HAP-1 (cell line): ENCODE measurements at regions not wholly inside any gene's neighbourhood (a gene's known extent, or its start where the extent isn't known, plus 50 kb on each side); places are given as distances from the start of the nearest gene placed in this dataset.

Source experiments
- DNase-seq, 2 experiments: peaks; one replicate each; pipeline ENCODE4 v3.0.0-alpha.2; 2016 to 2020; ENCODE audit warnings: low spot score in 2 of 2
- H3K27me3 ChIP-seq: fragments of 250-450 bp; sonication (Bioruptor Pico); 2 replicates; pipeline ENCODE4 v1.5.1; 2020; ENCODE audit warnings: low read depth, mild to moderate bottlenecking, moderate library complexity
- H3K36me3 ChIP-seq: fragments of 250-450 bp; sonication (Bioruptor Pico); replicated peaks from 2 replicates; pipeline ENCODE4 v1.5.1; 2020; ENCODE audit warnings: mild to moderate bottlenecking
- H3K4me1 ChIP-seq: fragments of 250-450 bp; sonication (Bioruptor Pico); 2 replicates; pipeline ENCODE4 v1.5.1; 2020; ENCODE audit warnings: mild to moderate bottlenecking
- H3K4me3 ChIP-seq: fragments of 250-450 bp; sonication (Bioruptor Pico); 2 replicates; pipeline ENCODE4 v1.5.1; 2020; ENCODE audit warnings: mild to moderate bottlenecking, moderate library complexity
- H3K9me3 ChIP-seq: fragments of 250-450 bp; sonication (Bioruptor Pico); 2 replicates; pipeline ENCODE4 v1.5.1; 2020; ENCODE audit warnings: mild to moderate bottlenecking, moderate library complexity
- in situ Hi-C: fragments of 300-500 bp; cut with MboI; formaldehyde crosslinking; loops from 3 replicates; pipeline ENCODE4 v1.14.3; 2020; ENCODE audit warnings: low sequenced_read_pairs, inconsistent platforms, mixed read lengths

DNA sequence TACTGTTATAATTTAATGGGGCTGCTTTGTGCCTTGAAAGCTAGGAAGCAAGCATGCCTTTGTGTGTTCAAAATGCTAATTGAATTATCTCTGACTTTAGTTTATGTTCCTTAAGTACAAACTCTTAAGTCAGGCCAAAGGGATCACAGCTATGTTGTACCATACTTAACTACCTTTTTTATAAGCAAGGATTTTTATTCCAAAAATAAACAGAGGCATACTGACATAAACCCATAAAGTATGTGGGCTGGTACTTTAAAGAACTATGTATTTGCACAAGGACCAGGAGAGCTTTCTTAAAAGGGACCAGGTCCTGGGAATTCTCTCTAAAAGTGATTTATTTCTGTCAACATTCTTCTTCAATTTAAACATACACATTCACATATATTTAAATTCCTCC lies 57.8 kb upstream of the HCCS start:
- no peak for DNase-seq
- in situ Hi-C loops = no loop called here
- no peaks in the 10 kb centered on the region for H3K27me3 ChIP-seq
- no peaks in the 10 kb centered on the region for H3K9me3 ChIP-seq
- H3K36me3 ChIP-seq = no peaks in the 10 kb centered on the region
- peaks cover 10% of the 10 kb centered on the region for H3K4me1 ChIP-seq
- no peak overlapping the region for H3K4me3 ChIP-seq

DNA sequence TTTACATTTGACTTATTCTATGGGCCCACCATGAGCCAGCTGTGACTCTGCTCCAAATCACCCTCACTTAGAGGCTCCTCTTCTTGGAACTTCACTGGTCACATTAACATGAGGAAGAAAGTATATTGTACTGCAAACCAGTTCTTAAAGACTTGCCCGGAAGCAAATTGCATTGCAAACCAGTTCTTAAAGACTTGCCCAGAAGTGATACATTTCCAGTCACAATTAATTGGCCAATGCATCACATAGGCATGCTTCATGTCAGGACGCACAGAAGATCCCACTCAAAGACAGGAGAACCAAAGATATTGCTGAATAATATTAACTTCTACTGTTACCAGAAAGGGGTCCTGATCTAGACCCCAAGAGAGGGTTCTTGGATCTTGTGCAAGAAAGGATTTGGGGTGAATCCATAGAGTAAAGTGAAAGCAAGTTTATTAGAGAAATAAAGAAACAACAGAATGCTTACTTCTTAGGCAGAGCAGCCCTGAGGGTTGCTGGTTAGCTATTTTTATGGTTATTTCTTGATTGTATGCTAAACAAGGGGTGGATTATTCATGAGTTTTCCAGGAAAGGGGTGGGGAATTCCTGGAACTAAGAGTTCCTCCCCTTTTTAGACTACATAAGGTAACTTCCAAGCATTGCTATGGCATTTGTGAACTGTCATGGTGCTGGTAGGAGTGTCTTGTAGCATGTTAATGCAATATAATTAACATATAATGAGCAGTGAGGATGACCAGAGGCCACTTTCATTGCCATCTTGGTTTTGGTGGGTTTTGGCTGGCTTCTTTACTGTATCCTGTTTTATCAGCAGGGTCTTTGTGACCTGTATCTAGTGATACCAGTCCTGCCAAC lies 54.6 kb upstream of the HCCS start:
- Histone ChIP-seq H3K9me3 (no peaks in the 10 kb centered on the region), H3K4me3 (no peak overlapping the region), H3K36me3 (no peaks in the 10 kb centered on the region), H3K4me1 (peaks cover 10% of the 10 kb centered on the region), H3K27me3 (no peaks in the 10 kb centered on the region)
- in situ Hi-C loops = no loop called here
- no peak for DNase-seq

DNA sequence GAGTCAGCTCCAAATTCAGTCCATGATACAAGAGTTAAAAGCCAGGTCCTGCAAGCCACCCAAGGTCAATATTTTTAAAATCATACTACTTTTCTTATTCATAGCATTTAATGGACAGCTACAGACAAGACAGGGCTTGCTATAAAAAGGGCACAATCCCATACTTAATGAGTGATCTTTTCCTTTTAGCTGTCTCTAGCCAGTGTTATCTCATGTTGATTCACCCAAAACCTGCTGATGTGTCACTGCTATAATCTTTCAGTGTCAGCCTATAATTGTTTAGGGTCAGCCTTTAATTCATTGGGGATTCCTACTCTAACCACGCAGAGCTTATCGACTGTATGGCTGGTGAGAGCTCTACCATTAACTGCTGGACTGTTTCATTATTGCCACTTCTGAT lies 51.2 kb upstream of the HCCS start:
- Histone ChIP-seq H3K4me1 (peaks cover 7% of the 10 kb centered on the region), H3K9me3 (no peaks in the 10 kb centered on the region), H3K36me3 (no peaks in the 10 kb centered on the region), H3K4me3 (no peak overlapping the region), H3K27me3 (no peaks in the 10 kb centered on the region)
- no peak for DNase-seq
- in situ Hi-C loops = no loop called here
